Thoracic aorta (tissue), 2 donors: ENCODE measurements at regions not wholly inside any gene's neighbourhood (a gene's known extent, or its start where the extent isn't known, plus 50 kb on each side); places are given as distances from the start of the nearest gene placed in this dataset.

Experiments
- ATAC-seq: fragments of 150-250 bp; one replicate; pipeline ENCODE4 v1.8.0; 2017; ENCODE audit warnings: low read depth; ENCODE audit not compliant: insufficient number of reproducible peaks, low FRiP score
- DNase-seq: peaks from one replicate; pipeline ENCODE4 v3.0.0-alpha.2; 2020; ENCODE audit warnings: low spot score
- H3K27ac ChIP-seq, 2 donors: fragments of 200-600 bp; sonication (generic); 1 replicate in 1 of 2; 2 replicates in 1 of 2; pipeline ENCODE4 v1.5.1; 2016; ENCODE audit warnings: mild to moderate bottlenecking in 2 of 2, moderate library complexity in 2 of 2
- H3K27me3 ChIP-seq: fragments of 200-600 bp; sonication (generic); replicated peaks from 2 replicates; pipeline ENCODE4 v1.6.0; 2016; ENCODE audit warnings: mild to moderate bottlenecking; ENCODE audit not compliant: insufficient read depth
- H3K36me3 ChIP-seq: fragments of 200-600 bp; sonication (generic); one replicate; pipeline ENCODE4 v1.5.1; 2016
- H3K4me1 ChIP-seq, 2 donors: fragments of 200-600 bp; sonication (generic); 1 replicate in 1 of 2; 2 replicates in 1 of 2; pipeline versions ENCODE4 v1.5.1 to v1.6.0; 2016; ENCODE audit warnings: low read depth in 2 of 2, mild to moderate bottlenecking in 1 of 2; ENCODE audit not compliant: control insufficient read depth in 1 of 2
- H3K4me3 ChIP-seq: fragments of 200-600 bp; sonication (generic); 2 replicates; pipeline ENCODE4 v1.5.1; 2016; ENCODE audit warnings: mild to moderate bottlenecking
- H3K9me3 ChIP-seq: fragments of 200-600 bp; sonication (generic); 2 replicates; pipeline ENCODE4 v1.5.1; 2016
- CTCF ChIP-seq: fragments of 200-600 bp; sonication (generic); IDR thresholded peaks from one replicate; pipeline ENCODE4 v1.5.1; 2019; ENCODE audit warnings: antibody characterized with exemption

- Histone ChIP-seq H3K36me3 (no peaks in the 10 kb centered on the region), H3K9me3 (no peaks in the 10 kb centered on the region), H3K4me3 (no peak overlapping the region), H3K4me1 (no peaks in the 10 kb centered on the region), H3K27ac (no peak overlapping the region), H3K27me3 (no peaks in the 10 kb centered on the region)
- DNase-seq, result no peak
- TF ChIP-seq CTCF, result no peak
- no peak for ATAC-seq
Measured at GRCh38 chr2:74747411-74748080, 86.4 kb upstream of the HK2 start.

- Histone ChIP-seq H3K27ac (no peak overlapping the region), H3K9me3 (no peaks in the 10 kb centered on the region), H3K27me3 (no peaks in the 10 kb centered on the region), H3K4me3 (no peak overlapping the region), H3K4me1 (no peaks in the 10 kb centered on the region), H3K36me3 (no peaks in the 10 kb centered on the region)
- ATAC-seq (no peak), DNase-seq (no peak)
- no peak for TF ChIP-seq CTCF
Measured at GRCh38 chr2:74748665-74749064, 85.3 kb upstream of the HK2 start.

GRCh38 chr2:74749432-74749831 lies 84.5 kb upstream of the HK2 start:
- Histone ChIP-seq H3K36me3 (no peaks in the 10 kb centered on the region), H3K9me3 (no peaks in the 10 kb centered on the region), H3K27ac (no peak overlapping the region), H3K27me3 (no peaks in the 10 kb centered on the region), H3K4me1 (no peaks in the 10 kb centered on the region), H3K4me3 (no peak overlapping the region)
- DNase-seq (no peak), ATAC-seq (no peak)
- no peak for TF ChIP-seq CTCF

GRCh38 chr2:74751981-74752851 lies 81.7 kb upstream of the HK2 start:
- H3K36me3 ChIP-seq, result no peaks in the 10 kb centered on the region
- H3K9me3 ChIP-seq, result peaks cover 11% of the 10 kb centered on the region
- ATAC-seq, result no peak
- DNase-seq, result no peak
- no peaks in the 10 kb centered on the region for H3K4me1 ChIP-seq
- no peak for TF ChIP-seq CTCF
- H3K27me3 ChIP-seq, result no peaks in the 10 kb centered on the region
- H3K27ac ChIP-seq, result no peak overlapping the region
- H3K4me3 ChIP-seq, result no peak overlapping the region

- ATAC-seq (no peak), DNase-seq (no peak)
- Histone ChIP-seq H3K36me3 (no peaks in the 10 kb centered on the region), H3K27ac (no peak overlapping the region), H3K27me3 (no peaks in the 10 kb centered on the region), H3K4me3 (no peak overlapping the region), H3K9me3 (peaks cover 11% of the 10 kb centered on the region), H3K4me1 (no peaks in the 10 kb centered on the region)
- TF ChIP-seq CTCF, result no peak
Measured at GRCh38 chr2:74755386-74755785, 78.5 kb upstream of the HK2 start.
